ENCODE measurements at regions not wholly inside any gene's neighbourhood (a gene's known extent, or its start where the extent isn't known, plus 50 kb on each side); places are given as distances from the start of the nearest gene placed in this dataset.

DNA sequence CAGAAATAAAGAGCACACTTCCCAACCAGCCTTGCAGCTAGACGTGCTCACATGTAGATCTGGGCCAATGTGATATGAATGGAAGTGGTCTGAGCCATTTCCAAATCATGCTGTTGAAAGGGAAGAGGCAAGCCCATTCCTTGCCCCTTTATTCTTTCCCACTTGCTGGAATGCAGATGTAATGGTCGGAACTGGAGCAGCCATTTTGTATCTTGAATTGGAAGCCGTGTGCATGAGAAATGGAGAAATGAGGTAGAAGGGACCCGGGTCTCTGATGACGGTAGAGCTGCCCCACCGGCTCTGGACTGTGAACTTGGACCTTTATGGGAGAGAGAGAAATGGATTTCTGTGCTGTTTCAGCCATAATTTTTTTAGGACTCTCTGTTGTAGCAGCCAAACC lies 54.8 kb upstream of the STX16 start:
- CTCF ChIA-PET = no interaction called here
- in situ Hi-C loops (cut with MboI; ENCODE audit: low sequenced_read_pairs) = no loop called here

More for the DNA sequence above, 54.8 kb upstream of the STX16 start:
- intact Hi-C loops (cut with micrococcal nuclease) = no loop called here
- H3K4me2 ChIP-seq (ENCODE audit: low read depth, low read length) = no peak overlapping the region
- H3K36me3 ChIP-seq (ENCODE audit: control insufficient read depth, insufficient read depth, low read length) = no peaks in the 10 kb centered on the region
- H3K9ac ChIP-seq (ENCODE audit: low read depth, low read length) = no peak overlapping the region
- peaks cover 5% of the 10 kb centered on the region for H3K4me1 ChIP-seq (ENCODE audit: control insufficient read depth, insufficient read depth, low read length)
- H2AK9ac ChIP-seq (replicated peaks; ENCODE audit: low read depth, low read length, poor library complexity) = no peak overlapping the region
- H3K18ac ChIP-seq (ENCODE audit: low read depth, low read length) = no peak overlapping the region
- BruUV-seq (replicated peaks) = no TSS peak
- no peak overlapping the region for H2BK15ac ChIP-seq (ENCODE audit: low read depth, low read length)
- no peak overlapping the region for H4K8ac ChIP-seq (ENCODE audit: low read depth in 2 of 2, low read length in 2 of 2)
- H3K9me3 ChIP-seq (ENCODE audit: control insufficient read depth, insufficient read depth, low read length) = peaks cover 3% of the 10 kb centered on the region
- no peak overlapping the region for H3K14ac ChIP-seq (replicated peaks; ENCODE audit: low read depth, low read length)
- dilution Hi-C loops (cut with HindIII; ENCODE audit: low sequenced_read_pairs, unreplicated experiment) = no loop called here
- H3K27ac ChIP-seq (ENCODE audit: insufficient read depth, low read length) = no peak overlapping the region
- no peak overlapping the region for H4K5ac ChIP-seq (ENCODE audit: low read depth, low read length)
- no peak overlapping the region for H2AK5ac ChIP-seq (ENCODE audit: low read depth, low read length)
- H3K79me1 ChIP-seq (ENCODE audit: low read depth in 1 of 2, low read length in 2 of 2) = no peaks in the 10 kb centered on the region
- DNase-seq (no peak), ATAC-seq (ENCODE audit: low read depth) (no peak)
- no peak overlapping the region for H2BK20ac ChIP-seq (ENCODE audit: low read depth, low read length)
- no peak overlapping the region for H2BK120ac ChIP-seq (ENCODE audit: low read depth, low read length)
- 0 out of 2 replicates have a peak, but pooled peaks cover 2% of the 10 kb centered on the region for H3K9me1 ChIP-seq (ENCODE audit: insufficient read depth, low read length)
- H2BK5ac ChIP-seq (ENCODE audit: low read depth, low read length, poor library complexity, severe bottlenecking) = no peak overlapping the region
- H2AFZ ChIP-seq (replicated peaks; ENCODE audit: low read length, poor library complexity) = no peak overlapping the region
- H3K4me3 ChIP-seq (ENCODE audit: insufficient read depth, low read depth, low read length) = no peak overlapping the region
- H3K4ac ChIP-seq (ENCODE audit: low read depth, low read length) = no peak overlapping the region
- H4K20me1 ChIP-seq (ENCODE audit: insufficient read depth, low read length) = no peaks in the 10 kb centered on the region
- TF ChIP-seq ELK1 (IDR thresholded peaks at IDR 0.05; ENCODE audit: borderline replicate concordance, low read depth, low read length) (no peak), MXI1 (IDR thresholded peaks at IDR 0.05; ENCODE audit: borderline replicate concordance, low read depth, low read length) (no peak), CTCF (conservative IDR thresholded peaks at IDR 0.05; ENCODE audit: low read depth, low read length) (no peak), FOS (IDR thresholded peaks at IDR 0.05; ENCODE audit: low read depth, low read length) (no peak), CEBPB (IDR thresholded peaks at IDR 0.05; ENCODE audit: low read depth, low read length) (no peak), NFE2L2 (IDR thresholded peaks at IDR 0.05; ENCODE audit: low read depth, low read length) (no peak), POLR2A (IDR thresholded peaks at IDR 0.05; ENCODE audit: low read depth, low read length) (no peak), USF2 (IDR thresholded peaks at IDR 0.05; ENCODE audit: low read depth, low read length) (no peak), RFX5 (IDR thresholded peaks at IDR 0.05; ENCODE audit: low read depth, low read length) (no peak)
- H3K27me3 ChIP-seq (ENCODE audit: control insufficient read depth, insufficient read depth, low read length) = peaks cover 16% of the 10 kb centered on the region; the same call in 1 of the 2 replicates
- POLR2A ChIA-PET (ENCODE audit: unreplicated experiment) = no interaction called here
- no peak overlapping the region for H4K91ac ChIP-seq (ENCODE audit: insufficient read depth, low read depth, low read length)
- 80% methylated on average over 1 of the region's 6 CpGs; no CpG with 5 or more reads in 1 of the 2 experiments for WGBS, 2 experiments (ENCODE audit: extremely low coverage in 2 of 2, insufficient read length in 1 of 2)
- H3K23ac ChIP-seq (ENCODE audit: low read depth, low read length) = no peak overlapping the region
- no peak overlapping the region for H3K56ac ChIP-seq (ENCODE audit: extremely low read depth, insufficient read depth, low read length)

Data from IMR-90 (cell line).